GM23248 (cell line): ENCODE measurements at regions not wholly inside any gene's neighbourhood (a gene's known extent, or its start where the extent isn't known, plus 50 kb on each side); places are given as distances from the start of the nearest gene placed in this dataset.

Experiments
- DNase-seq: peaks from one replicate; pipeline ENCODE4 v3.0.0-alpha.2; 2015
- H2AFZ ChIP-seq: fragments of 200-600 bp; sonication (generic); 2 replicates; pipeline ENCODE4 v1.6.1; 2016; ENCODE audit warnings: antibody characterized with exemption
- H3F3A ChIP-seq: fragments of 200-600 bp; sonication (generic); 2 replicates; pipeline ENCODE4 v1.6.1; 2016; ENCODE audit warnings: mild to moderate bottlenecking, antibody characterized with exemption, mixed run types; ENCODE audit not compliant: insufficient read depth
- H3K27ac ChIP-seq: fragments of 200-600 bp; sonication (generic); 2 replicates; pipeline ENCODE4 v1.5.1; 2016; ENCODE audit warnings: mild to moderate bottlenecking
- H3K27me3 ChIP-seq: fragments of 200-600 bp; sonication (generic); replicated peaks from 2 replicates; pipeline ENCODE4 v1.6.1; 2016; ENCODE audit warnings: mild to moderate bottlenecking; ENCODE audit not compliant: insufficient read depth
- H3K36me3 ChIP-seq: fragments of 200-600 bp; sonication (generic); 2 replicates; pipeline ENCODE4 v1.6.1; 2016; ENCODE audit warnings: low read depth, mild to moderate bottlenecking
- H3K4me1 ChIP-seq: fragments of 200-600 bp; sonication (generic); 2 replicates; pipeline ENCODE4 v1.6.1; 2016; ENCODE audit warnings: mild to moderate bottlenecking; ENCODE audit not compliant: insufficient read depth
- H3K4me2 ChIP-seq: fragments of 200-600 bp; sonication (generic); one replicate; pipeline ENCODE4 v1.6.1; 2016; ENCODE audit warnings: mild to moderate bottlenecking; ENCODE audit not compliant: unreplicated experiment
- H3K4me3 ChIP-seq: fragments of 200-600 bp; sonication (generic); 2 replicates; pipeline ENCODE4 v1.5.1; 2016; ENCODE audit warnings: mild to moderate bottlenecking
- H3K79me2 ChIP-seq: fragments of 200-600 bp; sonication (generic); 2 replicates; pipeline ENCODE4 v1.6.1; 2016; ENCODE audit warnings: mild to moderate bottlenecking; ENCODE audit not compliant: insufficient read depth
- H3K9ac ChIP-seq: fragments of 200-600 bp; sonication (generic); 2 replicates; pipeline ENCODE4 v1.6.1; 2016; ENCODE audit warnings: mild to moderate bottlenecking
- H3K9me2 ChIP-seq: fragments of 200-600 bp; sonication (generic); 2 replicates; pipeline ENCODE4 v1.6.1; 2016; ENCODE audit warnings: mixed run types, mild to moderate bottlenecking, moderate library complexity; ENCODE audit not compliant: insufficient read depth
- H3K9me3 ChIP-seq: fragments of 200-600 bp; sonication (generic); one replicate; pipeline ENCODE4 v1.6.1; 2017; ENCODE audit warnings: low read depth
- H4K20me1 ChIP-seq: fragments of 200-600 bp; sonication (generic); 2 replicates; pipeline ENCODE4 v1.6.0; 2016; ENCODE audit not compliant: insufficient read depth
- EZH2 ChIP-seq: fragments of 200-600 bp; sonication (generic); IDR thresholded peaks from 2 replicates; pipeline ENCODE4 v1.6.1; 2018; ENCODE audit warnings: antibody characterized with exemption, mild to moderate bottlenecking; ENCODE audit not compliant: insufficient read depth, poor library complexity, severe bottlenecking
- EZH2phosphoT487 ChIP-seq: fragments of 200-600 bp; sonication (generic); IDR thresholded peaks from 2 replicates; pipeline ENCODE4 v1.6.1; 2018; ENCODE audit warnings: antibody characterized with exemption, moderate library complexity, mild to moderate bottlenecking, low read depth; ENCODE audit not compliant: insufficient read depth
- WGBS, 2 experiments: methylation state at CpG; one replicate each; pipeline ENCODE4 v1.1.6; 2015 to 2017; ENCODE audit warnings: low lambda C conversion rate in 2 of 2, low coverage in 1 of 2; ENCODE audit errors: missing lambda C conversion rate in 2 of 2; 5-methylcytosine and 5-hydroxymethylcytosine counted together
- in situ Hi-C: fragments of 300-500 bp; cut with MboI; formaldehyde crosslinking; loops from 2 replicates; pipeline ENCODE4 v1.15.0; 2020

DNA sequence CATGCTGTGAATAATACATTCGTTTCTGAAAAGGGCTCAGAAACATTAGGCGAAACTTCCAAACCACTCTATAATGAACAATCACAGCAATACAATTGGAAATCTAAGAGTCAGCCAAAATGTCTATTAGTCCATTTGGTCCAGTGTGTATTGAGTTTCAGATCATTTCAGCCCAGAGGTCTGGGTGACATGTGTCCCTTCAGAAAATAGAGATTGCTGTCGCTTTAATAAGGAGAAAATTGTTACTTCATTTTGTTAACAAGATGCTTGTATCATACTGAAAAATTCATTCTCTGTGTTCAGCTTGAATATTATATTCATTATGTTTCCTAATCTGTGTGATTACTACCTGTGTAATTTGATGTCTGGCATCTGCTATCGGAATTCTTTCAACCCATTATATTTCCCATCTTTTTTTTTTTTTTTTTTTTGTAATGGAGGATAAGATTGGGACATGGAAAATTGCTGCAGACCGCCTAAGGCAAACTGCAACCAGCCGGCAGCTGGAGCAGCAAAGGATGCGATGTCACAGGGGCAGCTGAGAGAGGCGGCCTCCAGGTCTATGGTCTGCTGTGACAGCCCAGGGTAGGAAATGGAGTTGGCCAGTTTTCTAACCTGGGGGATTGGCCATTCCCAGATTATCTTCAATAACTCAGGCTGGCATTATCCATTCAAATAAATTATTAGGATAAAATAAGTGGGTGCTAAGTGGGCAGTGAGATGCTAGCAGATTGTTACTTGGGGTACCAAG is 170.9 kb upstream of the NPVF start:
- no peak overlapping the region for H3K4me2 ChIP-seq
- TF ChIP-seq EZH2phosphoT487, result no peak
- no peak for TF ChIP-seq EZH2
- H3K79me2 ChIP-seq, result no peaks in the 10 kb centered on the region
- no peaks in the 10 kb centered on the region for H4K20me1 ChIP-seq
- H3K4me1 ChIP-seq, result no peaks in the 10 kb centered on the region
- WGBS, 2 experiments, result 63 to 65% methylated on average over 8 of the region's 8 CpGs
- in situ Hi-C loops, result no loop called here
- no peak overlapping the region for H3K9ac ChIP-seq
- no peak overlapping the region for H3K27ac ChIP-seq
- no peaks in the 10 kb centered on the region for H3K9me2 ChIP-seq
- H3K9me3 ChIP-seq, result no peaks in the 10 kb centered on the region
- H3K27me3 ChIP-seq, result no peaks in the 10 kb centered on the region
- DNase-seq, result no peak
- no peaks in the 10 kb centered on the region for H3K36me3 ChIP-seq
- H3K4me3 ChIP-seq, result no peak overlapping the region
- no peaks in the 10 kb centered on the region for H3F3A ChIP-seq
- no peak overlapping the region for H2AFZ ChIP-seq

DNA sequence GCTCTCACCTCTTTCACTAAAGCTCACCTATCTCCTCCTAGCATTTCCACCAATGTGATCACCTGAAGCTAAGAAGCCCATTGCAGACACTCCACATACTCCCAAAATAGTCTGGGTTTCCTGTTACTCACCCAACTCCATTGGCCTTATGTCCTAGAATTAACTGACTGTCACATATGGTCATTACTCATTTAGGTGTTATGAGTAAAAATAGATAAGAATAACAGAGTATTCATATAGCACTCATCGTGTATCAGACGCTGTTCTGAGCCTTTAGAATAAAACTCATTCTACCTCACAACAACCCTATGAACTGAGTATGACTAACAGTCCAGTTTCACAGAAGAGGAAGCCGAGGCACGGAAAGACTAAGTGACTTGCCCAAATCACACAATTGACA is 174.2 kb upstream of the NPVF start:
- H3K9ac ChIP-seq, result no peak overlapping the region
- no peaks in the 10 kb centered on the region for H3K36me3 ChIP-seq
- H3K27me3 ChIP-seq, result no peaks in the 10 kb centered on the region
- no peaks in the 10 kb centered on the region for H3K4me1 ChIP-seq
- no peaks in the 10 kb centered on the region for H3F3A ChIP-seq
- H3K9me3 ChIP-seq, result no peaks in the 10 kb centered on the region
- no peaks in the 10 kb centered on the region for H3K9me2 ChIP-seq
- no peak overlapping the region for H3K4me3 ChIP-seq
- no peak overlapping the region for H3K27ac ChIP-seq
- no peak overlapping the region for H2AFZ ChIP-seq
- TF ChIP-seq EZH2 (no peak), EZH2phosphoT487 (no peak)
- no peak overlapping the region for H3K4me2 ChIP-seq
- peak; percentile 4 for DNase-seq
- WGBS, 2 experiments, result 28 to 39% methylated on average over 4 of the region's 4 CpGs
- H4K20me1 ChIP-seq, result no peaks in the 10 kb centered on the region
- no peaks in the 10 kb centered on the region for H3K79me2 ChIP-seq
- in situ Hi-C loops, result no loop called here

DNA sequence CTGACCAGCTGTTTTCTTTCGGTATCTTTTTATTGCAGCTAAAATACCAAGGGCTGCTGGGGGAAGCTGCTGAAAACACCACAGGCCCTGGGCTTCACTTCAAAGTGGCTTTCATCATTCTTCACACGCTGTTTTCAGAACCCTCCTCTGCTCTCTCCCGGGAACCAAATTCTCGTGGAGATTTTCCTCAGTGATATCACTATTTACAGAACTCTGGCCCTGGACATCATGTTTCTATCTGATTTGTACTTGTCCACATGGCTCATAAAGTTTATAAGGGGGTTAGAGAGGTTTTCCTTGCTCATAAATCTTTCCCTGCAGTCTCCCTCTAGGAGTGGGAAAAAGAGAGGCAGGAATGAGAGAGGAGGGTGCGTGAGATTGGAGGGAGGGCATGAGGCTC is 177.4 kb upstream of the NPVF start:
- H2AFZ ChIP-seq, result no peak overlapping the region
- H3K79me2 ChIP-seq, result no peaks in the 10 kb centered on the region
- no peak overlapping the region for H3K27ac ChIP-seq
- no peaks in the 10 kb centered on the region for H3K9me3 ChIP-seq
- H3K4me1 ChIP-seq, result no peaks in the 10 kb centered on the region
- no peak overlapping the region for H3K4me3 ChIP-seq
- H3F3A ChIP-seq, result no peaks in the 10 kb centered on the region
- no peak for TF ChIP-seq EZH2phosphoT487
- TF ChIP-seq EZH2, result no peak
- no peak for DNase-seq
- no peak overlapping the region for H3K9ac ChIP-seq
- no peaks in the 10 kb centered on the region for H4K20me1 ChIP-seq
- no peaks in the 10 kb centered on the region for H3K27me3 ChIP-seq
- no peaks in the 10 kb centered on the region for H3K36me3 ChIP-seq
- WGBS, 2 experiments, result 10 to 11% methylated on average over 5 of the region's 5 CpGs
- H3K9me2 ChIP-seq, result no peaks in the 10 kb centered on the region
- in situ Hi-C loops, result no loop called here
- no peak overlapping the region for H3K4me2 ChIP-seq

DNA sequence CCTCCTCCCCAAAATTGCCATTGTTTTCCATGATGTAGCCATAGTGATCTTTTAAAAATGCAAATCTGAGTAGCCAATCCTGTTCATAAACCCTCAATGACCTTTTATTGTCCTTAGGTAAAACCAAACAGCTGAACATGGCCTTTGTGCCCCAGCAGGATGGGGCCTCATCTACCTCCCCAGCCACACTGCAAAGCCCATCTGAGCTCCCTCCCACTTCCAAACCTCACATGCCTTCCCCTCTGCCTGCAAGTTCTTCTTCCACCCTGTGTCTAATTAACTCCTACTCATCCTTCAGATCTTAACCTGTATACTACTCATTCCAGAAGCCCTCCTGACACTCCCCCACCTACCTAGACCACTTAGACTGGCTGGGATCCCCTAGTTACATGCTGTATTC is 178.8 kb upstream of the NPVF start:
- Histone ChIP-seq H3K4me3 (no peak overlapping the region), H3K4me1 (no peaks in the 10 kb centered on the region), H3K4me2 (no peak overlapping the region), H3F3A (no peaks in the 10 kb centered on the region), H3K27me3 (0 out of 2 replicates have a peak, but pooled peaks cover 4% of the 10 kb centered on the region), H4K20me1 (no peaks in the 10 kb centered on the region), H3K9me2 (no peaks in the 10 kb centered on the region), H2AFZ (no peak overlapping the region), H3K36me3 (no peaks in the 10 kb centered on the region), H3K79me2 (no peaks in the 10 kb centered on the region), H3K9ac (no peak overlapping the region), H3K9me3 (no peaks in the 10 kb centered on the region), H3K27ac (no peak overlapping the region)
- no peak for DNase-seq
- in situ Hi-C loops, result no loop called here
- TF ChIP-seq EZH2 (no peak), EZH2phosphoT487 (no peak)
